Myocyte (in vitro differentiated cells): ENCODE measurements at regions not wholly inside any gene's neighbourhood (a gene's known extent, or its start where the extent isn't known, plus 50 kb on each side); places are given as distances from the start of the nearest gene placed in this dataset.
"Not testable (repeated sequence)": the region's sequence is repeated elsewhere in the genome, so short reads cannot be mapped to it uniquely, and the experiment has no call there.

ENCODE experiments used
- DNase-seq: peaks from one replicate; pipeline ENCODE4 v3.0.0-alpha.2; 2012; ENCODE audit warnings: low read depth

DNA sequence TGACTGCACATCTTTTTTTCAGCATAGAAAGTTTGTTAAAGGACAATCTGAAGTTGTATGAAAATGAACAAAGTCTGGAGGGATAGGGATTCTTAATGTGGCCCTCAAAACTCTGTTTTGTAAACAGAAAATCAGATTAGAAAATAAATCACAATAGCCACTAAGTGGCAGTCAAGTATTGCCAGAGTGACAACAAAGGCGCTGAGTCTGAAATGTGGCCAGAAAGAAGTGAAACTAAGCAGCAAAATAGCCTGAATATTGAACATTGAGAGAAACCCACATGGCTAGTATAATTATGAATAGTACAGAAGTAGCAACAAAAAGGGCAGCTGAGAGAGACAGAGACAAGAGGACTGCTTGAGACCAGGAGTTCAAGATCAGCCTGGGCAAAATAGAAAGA lies 81.1 kb upstream of the CT45A1 start:
- DNase-seq = no peak

DNA sequence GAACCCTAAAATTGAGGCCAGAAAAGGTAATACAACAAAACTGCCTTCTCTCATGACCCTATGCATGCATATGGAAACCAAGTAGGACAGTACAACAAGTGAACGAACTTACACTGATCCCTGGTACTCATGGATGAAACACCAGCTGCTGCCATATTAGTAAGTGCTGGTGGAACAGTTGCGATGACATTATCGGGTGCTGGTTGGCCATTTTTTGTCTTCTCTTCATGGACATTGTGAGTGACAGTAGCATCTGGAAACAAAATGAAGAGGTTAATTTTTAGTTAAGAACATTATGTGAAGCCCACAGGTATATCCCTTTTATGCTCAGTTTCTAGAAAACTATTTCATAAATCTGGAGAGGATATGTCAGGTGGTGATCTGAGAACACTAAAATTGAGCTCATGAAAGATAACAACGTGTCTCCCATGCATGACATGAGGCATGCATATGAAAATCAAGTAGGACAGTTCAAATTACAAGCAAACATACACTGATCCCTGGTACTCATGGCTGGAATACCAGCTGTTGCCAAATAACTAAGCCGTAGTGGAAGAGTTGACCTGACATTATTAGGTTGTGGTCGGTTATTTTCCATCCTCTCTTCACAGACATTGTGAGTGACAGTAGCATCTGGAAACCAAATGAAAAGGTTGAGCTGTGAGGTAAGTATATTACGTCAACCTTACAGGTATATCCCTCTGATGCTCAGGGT lies 74.2 kb upstream of the CT45A1 start:
- peak; percentile 63 for DNase-seq

- no peak for DNase-seq
Measured at GRCh38 chrX:135643916-135644315, 69.5 kb upstream of the CT45A1 start.

DNA sequence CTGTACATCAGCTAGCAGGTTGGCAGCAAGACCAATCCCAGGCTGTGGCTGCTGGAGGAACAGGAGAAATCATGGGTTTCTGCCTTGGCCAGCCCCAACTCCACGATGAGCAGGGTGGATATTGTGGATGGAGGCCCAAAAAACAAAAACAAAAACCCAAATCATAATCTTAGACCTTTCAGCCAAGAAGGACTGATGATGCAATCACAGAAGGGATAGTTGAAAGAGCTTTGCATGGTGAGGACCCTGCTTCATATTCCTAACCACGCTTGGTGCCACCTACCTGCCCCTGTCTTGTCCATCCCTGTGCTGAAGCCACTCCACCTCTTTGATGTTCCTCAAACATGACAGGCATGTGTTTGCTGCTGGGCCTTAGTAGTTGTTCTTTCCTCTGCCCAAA lies 68.8 kb upstream of the CT45A1 start:
- no peak for DNase-seq

DNA sequence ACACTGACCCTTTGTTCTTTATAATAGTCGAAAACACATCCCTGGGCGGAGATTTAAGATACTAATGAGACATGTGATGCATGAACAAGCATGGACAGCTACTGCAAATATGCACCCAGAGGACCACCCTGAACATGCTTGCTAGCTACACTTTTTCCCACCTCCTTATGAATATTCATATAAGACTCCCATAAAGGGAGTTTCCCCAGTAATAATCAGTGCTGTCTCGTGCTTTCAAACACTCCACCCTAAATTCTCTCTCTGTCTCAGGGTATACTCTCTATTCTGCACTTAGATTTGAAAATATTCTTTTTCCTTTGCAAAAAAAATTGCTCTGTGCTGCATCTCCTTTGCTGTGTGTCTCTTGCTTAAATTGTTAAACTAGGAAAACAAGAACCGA lies 64.4 kb upstream of the CT45A1 start:
- DNase-seq = no peak

GRCh38 chrX:135649561-135649960 lies 63.9 kb upstream of the CT45A1 start:
- no peak for DNase-seq

GRCh38 chrX:135651647-135652295 lies 61.7 kb upstream of the CT45A1 start:
- DNase-seq = no peak

GRCh38 chrX:135652602-135653001 lies 60.8 kb upstream of the CT45A1 start:
- DNase-seq = no peak

- DNase-seq = not testable (repeated sequence)
Measured at GRCh38 chrX:135657952-135658654, 55.3 kb upstream of the CT45A1 start.
